ENCODE measurements at regions not wholly inside any gene's neighbourhood (a gene's known extent, or its start where the extent isn't known, plus 50 kb on each side); places are given as distances from the start of the nearest gene placed in this dataset.

GRCh38 chr4:65911720-65912119 is 241.4 kb upstream of the EPHA5 start:
- CTCF ChIA-PET (ENCODE audit: unreplicated experiment) = no interaction called here
- no peak overlapping the region for H3K4me2 ChIP-seq (ENCODE audit: low read length)
- no peak for TF ChIP-seq CTCF (conservative IDR thresholded peaks at IDR 0.05; ENCODE audit: low read length)
- TF ChIP-seq EZH2phosphoT487 (IDR thresholded peaks at IDR 0.05; ENCODE audit: borderline replicate concordance, low read depth, low read length) = no peak
- DNase-seq (ENCODE audit: low spot score) = no peak
- no peaks in the 10 kb centered on the region for H3K9me3 ChIP-seq (ENCODE audit: low read length)
- no peaks in the 10 kb centered on the region for H3K9me2 ChIP-seq (ENCODE audit: insufficient read depth, low read length)
- no peaks in the 10 kb centered on the region for H3K36me3 ChIP-seq (ENCODE audit: insufficient read depth, low read length)
- no peak overlapping the region for H3K27ac ChIP-seq (ENCODE audit: low read depth, low read length, poor library complexity, severe bottlenecking)
- POLR2A ChIA-PET = no interaction called here
- H2AFZ ChIP-seq (ENCODE audit: low read length) = no peak overlapping the region
- intact Hi-C loops (cut with micrococcal nuclease; ENCODE audit: unreplicated experiment) = no loop called here
- no peaks in the 10 kb centered on the region for H4K20me1 ChIP-seq (ENCODE audit: insufficient read depth, low read length)
- no TSS peak for BruUV-seq (replicated peaks)
- H3K4me1 ChIP-seq (ENCODE audit: insufficient read depth, low read length, poor library complexity, severe bottlenecking) = no peaks in the 10 kb centered on the region
- no peak overlapping the region for H3K4me3 ChIP-seq (ENCODE audit: low read depth, low read length, poor library complexity, severe bottlenecking)
- no peaks in the 10 kb centered on the region for H3K79me2 ChIP-seq (ENCODE audit: insufficient read depth, low read depth, low read length)

- H3K9me2 ChIP-seq (ENCODE audit: insufficient read depth, low read length) = no peaks in the 10 kb centered on the region
- H3K4me3 ChIP-seq (ENCODE audit: low read depth, low read length, poor library complexity, severe bottlenecking) = no peak overlapping the region
- ChIA-PET CTCF (ENCODE audit: unreplicated experiment) (no interaction called here), POLR2A (interaction anchor here (1.0 kb wide), 1 partner anchor 203 kb away, joined by 3 read pairs; no protein-coding TSS in a partner anchor)
- H3K36me3 ChIP-seq (ENCODE audit: insufficient read depth, low read length) = no peaks in the 10 kb centered on the region
- no peak for DNase-seq (ENCODE audit: low spot score)
- H4K20me1 ChIP-seq (ENCODE audit: insufficient read depth, low read length) = no peaks in the 10 kb centered on the region
- TF ChIP-seq EZH2phosphoT487 (IDR thresholded peaks at IDR 0.05; ENCODE audit: borderline replicate concordance, low read depth, low read length) (no peak), CTCF (conservative IDR thresholded peaks at IDR 0.05; ENCODE audit: low read length) (no peak)
- H3K79me2 ChIP-seq (ENCODE audit: insufficient read depth, low read depth, low read length) = no peaks in the 10 kb centered on the region
- H3K4me1 ChIP-seq (ENCODE audit: insufficient read depth, low read length, poor library complexity, severe bottlenecking) = no peaks in the 10 kb centered on the region
- intact Hi-C loops (cut with micrococcal nuclease; ENCODE audit: unreplicated experiment) = no loop called here
- no peak overlapping the region for H3K4me2 ChIP-seq (ENCODE audit: low read length)
- no peak overlapping the region for H3K27ac ChIP-seq (ENCODE audit: low read depth, low read length, poor library complexity, severe bottlenecking)
- BruUV-seq (replicated peaks) = no TSS peak
- no peak overlapping the region for H2AFZ ChIP-seq (ENCODE audit: low read length)
- no peaks in the 10 kb centered on the region for H3K9me3 ChIP-seq (ENCODE audit: low read length)
These were observed 223.9 kb upstream of the EPHA5 start for GRCh38 chr4:65893957-65894755.

GRCh38 chr4:65893271-65893670 is 223.0 kb upstream of the EPHA5 start:
- no peak for DNase-seq (ENCODE audit: low spot score)
- CTCF ChIA-PET (ENCODE audit: unreplicated experiment) = no interaction called here
- no peaks in the 10 kb centered on the region for H3K9me3 ChIP-seq (ENCODE audit: low read length)
- H2AFZ ChIP-seq (ENCODE audit: low read length) = no peak overlapping the region
- no peaks in the 10 kb centered on the region for H3K4me1 ChIP-seq (ENCODE audit: insufficient read depth, low read length, poor library complexity, severe bottlenecking)
- H3K9me2 ChIP-seq (ENCODE audit: insufficient read depth, low read length) = no peaks in the 10 kb centered on the region
- H4K20me1 ChIP-seq (ENCODE audit: insufficient read depth, low read length) = no peaks in the 10 kb centered on the region
- no TSS peak for BruUV-seq (replicated peaks)
- H3K27ac ChIP-seq (ENCODE audit: low read depth, low read length, poor library complexity, severe bottlenecking) = no peak overlapping the region
- no peak overlapping the region for H3K4me3 ChIP-seq (ENCODE audit: low read depth, low read length, poor library complexity, severe bottlenecking)
- no peak for TF ChIP-seq CTCF (conservative IDR thresholded peaks at IDR 0.05; ENCODE audit: low read length)
- no peak overlapping the region for H3K4me2 ChIP-seq (ENCODE audit: low read length)
- H3K79me2 ChIP-seq (ENCODE audit: insufficient read depth, low read depth, low read length) = no peaks in the 10 kb centered on the region
- no peaks in the 10 kb centered on the region for H3K36me3 ChIP-seq (ENCODE audit: insufficient read depth, low read length)
- intact Hi-C loops (cut with micrococcal nuclease; ENCODE audit: unreplicated experiment) = no loop called here
- POLR2A ChIA-PET = no interaction called here

Measured in OCI-LY7 (cell line).